Upper lobe of right lung (tissue), 1 donor: ENCODE measurements at regions not wholly inside any gene's neighbourhood (a gene's known extent, or its start where the extent isn't known, plus 50 kb on each side); places are given as distances from the start of the nearest gene placed in this dataset.
A peak's percentile ranks its signal among the peaks of the same experiment; 100 is the strongest.

Experiments used
- ATAC-seq: fragments of 200-7000 bp; cut with Tn5 transposase; one replicate; pipeline ENCODE4 v1.9.1; 2020; ENCODE audit warnings: mild to moderate bottlenecking, moderate library complexity
- DNase-seq: peaks from one replicate; pipeline ENCODE4 v3.0.0-alpha.2; 2020
- H3K27ac ChIP-seq: fragments of 200-600 bp; one replicate; pipeline ENCODE4 v1.8.0; 2022
- H3K27me3 ChIP-seq: fragments of 200-600 bp; one replicate; pipeline ENCODE4 v1.8.0; 2022; ENCODE audit warnings: mild to moderate bottlenecking
- H3K36me3 ChIP-seq: fragments of 200-600 bp; one replicate; pipeline ENCODE4 v1.8.0; 2022
- H3K4me1 ChIP-seq: fragments of 200-600 bp; one replicate; pipeline ENCODE4 v1.8.0; 2022
- H3K4me3 ChIP-seq: fragments of 200-600 bp; one replicate; pipeline ENCODE4 v1.8.0; 2022; ENCODE audit warnings: mild to moderate bottlenecking
- H3K9me3 ChIP-seq: fragments of 200-600 bp; one replicate; pipeline ENCODE4 v1.8.0; 2022
- intact Hi-C: fragments of 100-400 bp; cut with DNase I; formaldehyde crosslinking; loops from one replicate; pipeline ENCODE4 v1.11.0; 2022
- TF ChIP-seq, protein P1 (sequence below): fragments of 200-600 bp; IDR thresholded peaks from one replicate; pipeline ENCODE4 v1.8.0; 2022; ENCODE audit warnings: antibody characterized with exemption
- donor health status: DM: no; HTN: yes; CAD: no; lungs with severe emphysema.

- Histone ChIP-seq H3K27me3 (no peaks in the 10 kb centered on the region), H3K27ac (no peak overlapping the region), H3K9me3 (no peaks in the 10 kb centered on the region)
These were observed 168.1 kb downstream of the ETAA1 start for GRCh38 chr2:67565262-67565661.

GRCh38 chr2:67565761-67566160, 168.6 kb downstream of the ETAA1 start:
- TF ChIP-seq, protein P1, sequence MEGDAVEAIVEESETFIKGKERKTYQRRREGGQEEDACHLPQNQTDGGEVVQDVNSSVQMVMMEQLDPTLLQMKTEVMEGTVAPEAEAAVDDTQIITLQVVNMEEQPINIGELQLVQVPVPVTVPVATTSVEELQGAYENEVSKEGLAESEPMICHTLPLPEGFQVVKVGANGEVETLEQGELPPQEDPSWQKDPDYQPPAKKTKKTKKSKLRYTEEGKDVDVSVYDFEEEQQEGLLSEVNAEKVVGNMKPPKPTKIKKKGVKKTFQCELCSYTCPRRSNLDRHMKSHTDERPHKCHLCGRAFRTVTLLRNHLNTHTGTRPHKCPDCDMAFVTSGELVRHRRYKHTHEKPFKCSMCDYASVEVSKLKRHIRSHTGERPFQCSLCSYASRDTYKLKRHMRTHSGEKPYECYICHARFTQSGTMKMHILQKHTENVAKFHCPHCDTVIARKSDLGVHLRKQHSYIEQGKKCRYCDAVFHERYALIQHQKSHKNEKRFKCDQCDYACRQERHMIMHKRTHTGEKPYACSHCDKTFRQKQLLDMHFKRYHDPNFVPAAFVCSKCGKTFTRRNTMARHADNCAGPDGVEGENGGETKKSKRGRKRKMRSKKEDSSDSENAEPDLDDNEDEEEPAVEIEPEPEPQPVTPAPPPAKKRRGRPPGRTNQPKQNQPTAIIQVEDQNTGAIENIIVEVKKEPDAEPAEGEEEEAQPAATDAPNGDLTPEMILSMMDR = no peak
- ATAC-seq (no peak), DNase-seq (no peak)
- Histone ChIP-seq H3K9me3 (no peaks in the 10 kb centered on the region), H3K27me3 (no peaks in the 10 kb centered on the region), H3K4me1 (no peaks in the 10 kb centered on the region), H3K27ac (no peak overlapping the region), H3K4me3 (no peak overlapping the region), H3K36me3 (no peaks in the 10 kb centered on the region)
- intact Hi-C loops = no loop called here

More at GRCh38 chr2:67565262-67565661, 168.1 kb downstream of the ETAA1 start:
- no peak for DNase-seq
- intact Hi-C loops = no loop called here
- Histone ChIP-seq H3K36me3 (no peaks in the 10 kb centered on the region), H3K4me3 (no peak overlapping the region), H3K4me1 (no peaks in the 10 kb centered on the region)
- ATAC-seq = no peak
- TF ChIP-seq, protein P1 = no peak

- intact Hi-C loops = no loop called here
- no peaks in the 10 kb centered on the region for H3K4me1 ChIP-seq
- H3K27me3 ChIP-seq = no peaks in the 10 kb centered on the region
- H3K4me3 ChIP-seq = no peak overlapping the region
- TF ChIP-seq, protein P1 = no peak
- no peak overlapping the region for H3K27ac ChIP-seq
- ATAC-seq (peak; percentile 20), DNase-seq (no peak)
- H3K9me3 ChIP-seq = no peaks in the 10 kb centered on the region
- no peaks in the 10 kb centered on the region for H3K36me3 ChIP-seq
These were observed 169.2 kb downstream of the ETAA1 start for GRCh38 chr2:67566285-67566684.

GRCh38 chr2:67566958-67567635, 170.0 kb downstream of the ETAA1 start:
- TF ChIP-seq, protein P1 = no peak
- no peak for ATAC-seq
- H3K27ac ChIP-seq = no peak overlapping the region
- no peaks in the 10 kb centered on the region for H3K9me3 ChIP-seq
- H3K27me3 ChIP-seq = no peaks in the 10 kb centered on the region
- no peak for DNase-seq
- H3K4me1 ChIP-seq = no peaks in the 10 kb centered on the region
- H3K36me3 ChIP-seq = no peaks in the 10 kb centered on the region
- H3K4me3 ChIP-seq = no peak overlapping the region
- intact Hi-C loops = no loop called here

GRCh38 chr2:67567886-67568285, 170.8 kb downstream of the ETAA1 start:
- TF ChIP-seq, protein P1 = no peak
- Histone ChIP-seq H3K27ac (no peak overlapping the region), H3K27me3 (no peaks in the 10 kb centered on the region), H3K4me1 (no peaks in the 10 kb centered on the region), H3K9me3 (no peaks in the 10 kb centered on the region), H3K4me3 (no peak overlapping the region), H3K36me3 (no peaks in the 10 kb centered on the region)
- ATAC-seq (no peak), DNase-seq (no peak)
- intact Hi-C loops = no loop called here

DNA sequence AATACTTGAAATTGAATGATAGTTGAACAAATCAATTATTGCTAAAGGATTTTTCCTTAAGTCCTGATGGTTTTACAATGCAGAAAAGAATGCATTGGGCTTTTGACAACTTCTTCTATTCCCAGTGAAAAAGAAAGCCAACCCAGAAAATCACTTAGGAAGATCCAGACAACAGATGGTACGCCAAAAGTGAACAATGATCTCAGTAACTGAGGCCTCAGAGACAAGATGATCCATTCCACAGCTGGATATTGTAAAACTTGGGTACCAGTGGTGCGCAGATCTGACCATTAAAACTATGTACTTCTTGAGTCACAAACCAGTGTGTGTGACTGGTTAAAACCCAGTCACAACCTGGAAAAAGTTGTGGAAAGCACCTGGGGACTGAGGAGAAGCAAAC, 173.5 kb downstream of the ETAA1 start:
- DNase-seq (no peak), ATAC-seq (no peak)
- Histone ChIP-seq H3K27me3 (no peaks in the 10 kb centered on the region), H3K36me3 (no peaks in the 10 kb centered on the region), H3K27ac (no peak overlapping the region), H3K9me3 (no peaks in the 10 kb centered on the region), H3K4me3 (no peak overlapping the region), H3K4me1 (no peaks in the 10 kb centered on the region)
- intact Hi-C loops = no loop called here
- TF ChIP-seq, protein P1 = no peak
